HCT116 (cell line): ENCODE measurements at regions not wholly inside any gene's neighbourhood (a gene's known extent, or its start where the extent isn't known, plus 50 kb on each side); places are given as distances from the start of the nearest gene placed in this dataset.

Experiments
- ATAC-seq: fragments of 200-7000 bp; cut with Tn5 transposase; 2 replicates; pipeline ENCODE4 v1.9.1; 2020; ENCODE audit warnings: mild to moderate bottlenecking, moderate library complexity
- BruUV-seq: library from RNA; stranded (reverse); fragments of 400-500 nt; replicated peaks from 2 replicates; lab custom pipeline; 2021; lab: Mats Ljungman, UMichigan
- CTCF ChIA-PET: fragments of 300-600 bp; sonication (Branson Sonifier 250); formaldehyde crosslinking; loops from one replicate; lab custom pipeline; 2021; ENCODE audit warnings: antibody characterized with exemption; lab: Charles Lee
- POLR2A ChIA-PET: fragments of 300-600, 350-600 bp; sonication (Branson Sonifier 250); formaldehyde crosslinking; loops from one replicate; lab custom pipeline; 2021; ENCODE audit warnings: antibody characterized with exemption; lab: Charles Lee
- RAD21 ChIA-PET, 2 experiments: fragments of 300-600 bp; sonication (Branson Sonifier 250); formaldehyde crosslinking; loops; one replicate each; lab custom pipeline; 2023; ENCODE audit warnings: low total read pairs in 2 of 2; ENCODE audit not compliant: uncharacterized antibody in 2 of 2, unreplicated experiment in 2 of 2, low non-redundant PET in 1 of 2; lab: Charles Lee
- DNase-seq: peaks from one replicate; pipeline ENCODE4 v3.0.0-alpha.2; 2010; ENCODE audit warnings: low read depth, low spot score
- H2AFZ ChIP-seq: fragments of 200-600 bp; shearing (Covaris generic), sonication (generic); 2 replicates; pipeline ENCODE4 v1.6.1; 2017; ENCODE audit warnings: low read depth, mixed run types, mixed read lengths, antibody characterized with exemption, low read length; ENCODE audit not compliant: poor library complexity, severe bottlenecking
- H3K27ac ChIP-seq: 2 replicates; pipeline ENCODE4 v1.5.1; 2012; ENCODE audit warnings: low read depth, low read length
- H3K27me3 ChIP-seq: fragments of 200-600 bp; sonication (generic); 2 replicates; pipeline ENCODE4 v1.6.1; 2016; ENCODE audit warnings: mixed run types, low read length, mixed read lengths; ENCODE audit not compliant: insufficient read depth
- H3K36me3 ChIP-seq, 2 experiments: fragments of 200-500 bp in 1 of 2; fragments of 200-600 bp in 1 of 2; sonication (Bioruptor generic) in 1 of 2; sonication (generic) in 1 of 2; 2 replicates each; pipeline versions ENCODE4 v1.5.1 to v1.6.1; 2014 to 2016; ENCODE audit warnings: low read length in 2 of 2, inconsistent platforms in 1 of 2, mixed read lengths in 1 of 2, mixed run types in 1 of 2; ENCODE audit not compliant: insufficient read depth in 2 of 2, control insufficient read depth in 1 of 2
- H3K4me1 ChIP-seq, 2 experiments: fragments of 200-600 bp in 1 of 2; sonication (generic) in 1 of 2; 2 replicates each; pipeline versions ENCODE4 v1.5.1 to v1.6.1; 2012 to 2017; ENCODE audit warnings: low read length in 2 of 2, inconsistent platforms in 1 of 2, mild to moderate bottlenecking in 1 of 2, mixed read lengths in 1 of 2, mixed run types in 1 of 2, moderate library complexity in 1 of 2; ENCODE audit not compliant: insufficient read depth in 2 of 2, control insufficient read depth in 1 of 2
- H3K4me2 ChIP-seq: fragments of 200-600 bp; sonication (generic); 2 replicates; pipeline ENCODE4 v1.6.1; 2017; ENCODE audit warnings: mixed run types, low read length, mixed read lengths
- H3K4me3 ChIP-seq, 2 experiments: fragments of 200-600 bp in 1 of 2; sonication (generic) in 1 of 2; replicated peaks in 1 of 2; 2 replicates each; pipeline ENCODE4 v1.5.1; 2011 to 2016; ENCODE audit warnings: low read length in 2 of 2, control low read depth in 1 of 2, low read depth in 1 of 2, mild to moderate bottlenecking in 1 of 2, mixed read lengths in 1 of 2, mixed run types in 1 of 2
- H3K79me2 ChIP-seq: fragments of 200-600 bp; sonication (generic); 2 replicates; pipeline ENCODE4 v1.6.1; 2017; ENCODE audit warnings: mild to moderate bottlenecking, mixed run types, low read length, moderate library complexity, mixed read lengths; ENCODE audit not compliant: insufficient read depth
- H3K9ac ChIP-seq: fragments of 200-600 bp; sonication (generic); 2 replicates; pipeline ENCODE4 v1.6.1; 2016; ENCODE audit warnings: low read length, mixed read lengths
- H3K9me2 ChIP-seq: fragments of 200-600 bp; sonication (generic), shearing (Covaris generic); 2 replicates; pipeline ENCODE4 v1.6.1; 2017; ENCODE audit warnings: mixed run types, mild to moderate bottlenecking, moderate library complexity; ENCODE audit not compliant: insufficient read depth
- H3K9me3 ChIP-seq, 2 experiments: fragments of 200-500 bp in 1 of 2; fragments of 200-600 bp in 1 of 2; sonication (Bioruptor generic) in 1 of 2; sonication (generic) in 1 of 2; 2 replicates each; pipeline ENCODE4 v1.6.1; 2014 to 2017; ENCODE audit warnings: low read length in 2 of 2, mixed read lengths in 2 of 2, inconsistent platforms in 1 of 2, low read depth in 1 of 2, mild to moderate bottlenecking in 1 of 2, mixed run types in 1 of 2, moderate library complexity in 1 of 2; ENCODE audit not compliant: control insufficient read depth in 1 of 2, insufficient read depth in 1 of 2
- H4K20me1 ChIP-seq: fragments of 200-600 bp; sonication (generic), shearing (Covaris generic); 2 replicates; pipeline ENCODE4 v1.6.1; 2017; ENCODE audit warnings: mixed run types, mild to moderate bottlenecking, moderate library complexity; ENCODE audit not compliant: insufficient read depth
- ATF3 ChIP-seq: IDR thresholded peaks from 2 replicates; pipeline ENCODE4 v1.6.1; 2012
- EGR1 ChIP-seq: IDR thresholded peaks from 2 replicates; pipeline ENCODE4 v1.6.1; 2012; ENCODE audit warnings: low read depth
- EZH2phosphoT487 ChIP-seq: fragments of 200-600 bp; IDR thresholded peaks from 2 replicates; pipeline ENCODE4 v1.6.1; 2018; ENCODE audit warnings: antibody characterized with exemption, borderline replicate concordance
- POLR2AphosphoS5 ChIP-seq: IDR thresholded peaks from 2 replicates; pipeline ENCODE4 v1.6.1; 2011; ENCODE audit warnings: mild to moderate bottlenecking, low read depth, low read length, moderate library complexity
- RAD21 ChIP-seq: IDR thresholded peaks from 2 replicates; pipeline ENCODE4 v1.6.1; 2012; ENCODE audit warnings: low read depth, mild to moderate bottlenecking
- REST ChIP-seq: IDR thresholded peaks from 2 replicates; pipeline ENCODE4 v1.6.1; 2012; ENCODE audit warnings: low read depth
- SP1 ChIP-seq: IDR thresholded peaks from 2 replicates; pipeline ENCODE4 v1.6.1; 2012; ENCODE audit warnings: low read depth
- SRF ChIP-seq: IDR thresholded peaks from 2 replicates; pipeline ENCODE4 v1.6.1; 2012; ENCODE audit warnings: low read depth
- YY1 ChIP-seq: IDR thresholded peaks from 2 replicates; pipeline ENCODE4 v1.6.1; 2011; ENCODE audit warnings: low read length, low read depth, moderate library complexity, mild to moderate bottlenecking; ENCODE audit not compliant: insufficient replicate concordance; ENCODE audit errors: extremely low read depth
- ZNF274 ChIP-seq: fragments of 200-500 bp; sonication (Bioruptor generic); IDR thresholded peaks from 2 replicates; pipeline ENCODE4 v1.6.1; 2014; ENCODE audit warnings: mild to moderate bottlenecking, low read depth, low read length, inconsistent platforms
- intact Hi-C: fragments of 100-400 bp; cut with micrococcal nuclease; formaldehyde crosslinking; loops from 2 replicates; pipeline ENCODE4 v1.10.0; 2022
- TF ChIP-seq, protein P1 (sequence below): IDR thresholded peaks from 2 replicates; pipeline ENCODE4 v1.6.1; 2012

GRCh38 chr3:176310641-176311040 lies 886.6 kb downstream of the TBL1XR1 start:
- no peak overlapping the region for H3K27ac ChIP-seq
- H3K9ac ChIP-seq = no peak overlapping the region
- H3K27me3 ChIP-seq = no peaks in the 10 kb centered on the region
- no peak overlapping the region for H3K4me3 ChIP-seq
- ChIA-PET RAD21 (no interaction called here), POLR2A (no interaction called here)
- H3K4me2 ChIP-seq = no peak overlapping the region
- no peaks in the 10 kb centered on the region for H4K20me1 ChIP-seq
- intact Hi-C loops = no loop called here
- H3K36me3 ChIP-seq = no peaks in the 10 kb centered on the region
- BruUV-seq = no TSS peak
- DNase-seq = no peak
- H3K9me3 ChIP-seq = no peaks in the 10 kb centered on the region
- no peaks in the 10 kb centered on the region for H3K9me2 ChIP-seq
- no peak for TF ChIP-seq EGR1
- no peak for TF ChIP-seq POLR2AphosphoS5
- TF ChIP-seq, all 23 proteins: peak for 0
- CTCF ChIA-PET = no interaction called here
- H3K4me1 ChIP-seq = no peaks in the 10 kb centered on the region
- H2AFZ ChIP-seq = no peak overlapping the region
- ATAC-seq = no peak
- no peaks in the 10 kb centered on the region for H3K79me2 ChIP-seq

- no peaks in the 10 kb centered on the region for H4K20me1 ChIP-seq
- ChIA-PET CTCF (no interaction called here), POLR2A (no interaction called here), RAD21 (no interaction called here)
- H3K27me3 ChIP-seq = no peaks in the 10 kb centered on the region
- DNase-seq (no peak), ATAC-seq (no peak)
- H3K4me2 ChIP-seq = no peak overlapping the region
- H3K9me2 ChIP-seq = no peaks in the 10 kb centered on the region
- intact Hi-C loops = no loop called here
- no peaks in the 10 kb centered on the region for H3K79me2 ChIP-seq
- no peak overlapping the region for H3K9ac ChIP-seq
- H2AFZ ChIP-seq = no peak overlapping the region
- no peak overlapping the region for H3K4me3 ChIP-seq
- H3K36me3 ChIP-seq = no peaks in the 10 kb centered on the region
- no peaks in the 10 kb centered on the region for H3K9me3 ChIP-seq
- no peak for TF ChIP-seq RAD21
- no peak for TF ChIP-seq ZNF274
- no peak for TF ChIP-seq ATF3
- no peak for TF ChIP-seq EGR1
- no peak for TF ChIP-seq REST
- no peak for TF ChIP-seq SP1
- TF ChIP-seq SRF = no peak
- no peak for TF ChIP-seq POLR2AphosphoS5
- TF ChIP-seq EZH2phosphoT487 = no peak
- TF ChIP-seq, protein P1, sequence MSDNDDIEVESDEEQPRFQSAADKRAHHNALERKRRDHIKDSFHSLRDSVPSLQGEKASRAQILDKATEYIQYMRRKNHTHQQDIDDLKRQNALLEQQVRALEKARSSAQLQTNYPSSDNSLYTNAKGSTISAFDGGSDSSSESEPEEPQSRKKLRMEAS = no peak
- no peak for TF ChIP-seq YY1
- BruUV-seq = no TSS peak
- no peaks in the 10 kb centered on the region for H3K4me1 ChIP-seq
- H3K27ac ChIP-seq = no peak overlapping the region
These were observed 895.0 kb downstream of the TBL1XR1 start for GRCh38 chr3:176302271-176302670.
